Neuronal stem cell (in vitro differentiated cells): ENCODE measurements at regions not wholly inside any gene's neighbourhood (a gene's known extent, or its start where the extent isn't known, plus 50 kb on each side); places are given as distances from the start of the nearest gene placed in this dataset.
"Not testable (repeated sequence)": the region's sequence is repeated elsewhere in the genome, so short reads cannot be mapped to it uniquely, and the experiment has no call there.

Source experiments
- DNase-seq: peaks from one replicate; pipeline ENCODE4 v3.0.0-alpha.2; 2013; ENCODE audit warnings: low spot score
- H2AFZ ChIP-seq: one replicate; pipeline ENCODE4 v1.6.1; 2013; ENCODE audit warnings: mild to moderate bottlenecking, low read length, inconsistent platforms
- H2AK5ac ChIP-seq: 2 replicates; pipeline ENCODE4 v1.6.1; 2013; ENCODE audit warnings: low read depth, mild to moderate bottlenecking, inconsistent platforms, low read length, moderate library complexity, mixed read lengths
- H2BK120ac ChIP-seq: 2 replicates; pipeline ENCODE4 v1.6.1; 2013; ENCODE audit warnings: low read depth, mild to moderate bottlenecking, inconsistent platforms, low read length, moderate library complexity, mixed read lengths
- H2BK12ac ChIP-seq: one replicate; pipeline ENCODE4 v1.6.1; 2013; ENCODE audit warnings: low read length, inconsistent platforms
- H2BK15ac ChIP-seq: 2 replicates; pipeline ENCODE4 v1.6.1; 2013; ENCODE audit warnings: mild to moderate bottlenecking, low read length, inconsistent platforms, mixed read lengths
- H2BK5ac ChIP-seq: one replicate; pipeline ENCODE4 v1.6.1; 2013; ENCODE audit warnings: inconsistent platforms, mild to moderate bottlenecking, low read length, moderate library complexity
- H3K14ac ChIP-seq: one replicate; pipeline ENCODE4 v1.6.1; 2013; ENCODE audit warnings: low read length, inconsistent platforms
- H3K18ac ChIP-seq: 2 replicates; pipeline ENCODE4 v1.6.1; 2013; ENCODE audit warnings: low read length, inconsistent platforms
- H3K23ac ChIP-seq: 2 replicates; pipeline ENCODE4 v1.6.1; 2013; ENCODE audit warnings: low read depth, mild to moderate bottlenecking, mixed read lengths, low read length, inconsistent platforms; ENCODE audit not compliant: poor library complexity
- H3K27ac ChIP-seq: replicated peaks from 3 replicates; pipeline ENCODE4 v1.5.1; 2013; ENCODE audit warnings: low read length, inconsistent platforms
- H3K27me3 ChIP-seq, 3 experiments: 2 replicates each; pipeline ENCODE4 v1.6.1; 2013; ENCODE audit warnings: low read length in 3 of 3, mild to moderate bottlenecking in 2 of 3, inconsistent platforms in 1 of 3, low read depth in 1 of 3, mixed read lengths in 1 of 3, moderate library complexity in 1 of 3; ENCODE audit not compliant: control insufficient read depth in 3 of 3, insufficient read depth in 3 of 3
- H3K36me3 ChIP-seq, 2 donors: replicated peaks in 1 of 2; 2 replicates each; pipeline ENCODE4 v1.6.1; 2013; ENCODE audit warnings: low read length in 2 of 2; ENCODE audit not compliant: control insufficient read depth in 2 of 2, insufficient read depth in 2 of 2
- H3K4ac ChIP-seq: 2 replicates; pipeline ENCODE4 v1.6.1; 2013; ENCODE audit warnings: inconsistent platforms, mild to moderate bottlenecking, low read length, moderate library complexity
- H3K4me1 ChIP-seq, 2 donors: 1 replicate in 1 of 2; 2 replicates in 1 of 2; pipeline ENCODE4 v1.6.1; 2013; ENCODE audit warnings: low read length in 2 of 2, low read depth in 1 of 2; ENCODE audit not compliant: control insufficient read depth in 2 of 2, insufficient read depth in 1 of 2
- H3K4me2 ChIP-seq: one replicate; pipeline ENCODE4 v1.6.1; 2013; ENCODE audit warnings: mild to moderate bottlenecking, low read length, inconsistent platforms; ENCODE audit not compliant: insufficient read depth, poor library complexity, severe bottlenecking
- H3K4me3 ChIP-seq, 2 donors: 2 replicates each; pipeline ENCODE4 v1.5.1; 2013; ENCODE audit warnings: low read length in 2 of 2, mild to moderate bottlenecking in 2 of 2, inconsistent platforms in 1 of 2, moderate library complexity in 1 of 2
- H3K79me1 ChIP-seq: one replicate; pipeline ENCODE4 v1.6.1; 2013; ENCODE audit warnings: low read depth, mild to moderate bottlenecking, inconsistent platforms, low read length, moderate library complexity
- H3K9ac ChIP-seq: one replicate; pipeline ENCODE4 v1.6.1; 2013; ENCODE audit warnings: mild to moderate bottlenecking, low read depth, low read length, inconsistent platforms; ENCODE audit not compliant: poor library complexity
- H3K9me3 ChIP-seq, 2 donors: replicated peaks in 1 of 2; 2 replicates each; pipeline versions ENCODE3 to v1.6.1; 2013; ENCODE audit warnings: low read length in 2 of 2, mild to moderate bottlenecking in 2 of 2, inconsistent platforms in 1 of 2, low read depth in 1 of 2, mixed read lengths in 1 of 2, moderate library complexity in 1 of 2; ENCODE audit not compliant: control insufficient read depth in 2 of 2, insufficient read depth in 1 of 2
- H4K8ac ChIP-seq: one replicate; pipeline ENCODE4 v1.6.1; 2013; ENCODE audit warnings: low read depth, mild to moderate bottlenecking, inconsistent platforms, low read length, moderate library complexity
- H4K91ac ChIP-seq: one replicate; pipeline ENCODE4 v1.6.1; 2013; ENCODE audit warnings: low read length, low read depth, mild to moderate bottlenecking, inconsistent platforms; ENCODE audit not compliant: poor library complexity
- WGBS, 2 donors: extraction: QIAGEN DNeasy Blood & Tissue Kit; methylation state at CpG; one replicate each; pipeline ENCODE4 v1.1.7; 2013; ENCODE audit warnings: missing lambda C conversion rate in 2 of 2, mixed read lengths in 1 of 2; ENCODE audit not compliant: insufficient read length in 2 of 2, insufficient replicate concordance in 1 of 2; ENCODE audit errors: extremely low coverage in 2 of 2; 5-methylcytosine and 5-hydroxymethylcytosine counted together

DNA sequence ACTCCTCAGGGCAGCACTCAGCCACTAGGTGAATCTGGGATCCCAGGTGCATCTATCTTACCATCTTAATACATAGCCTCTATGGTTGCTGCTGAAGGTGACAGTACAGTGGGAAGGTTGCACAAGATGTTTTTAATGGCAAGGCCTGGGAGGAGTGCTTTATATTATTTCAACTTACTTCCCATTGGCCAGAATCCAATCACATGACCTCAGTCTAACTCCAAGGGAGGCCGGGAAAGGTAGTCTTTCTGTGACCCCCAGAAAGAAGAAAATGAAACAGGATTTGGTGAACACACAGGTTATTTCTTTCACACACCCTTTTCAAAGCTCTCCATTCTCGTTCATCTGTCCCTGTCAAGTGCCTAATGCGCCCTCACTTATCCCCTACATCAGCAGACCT is 189.1 kb upstream of the ATP6AP2 start:
- no peak overlapping the region for H3K23ac ChIP-seq
- no peaks in the 10 kb centered on the region for H3K4me1 ChIP-seq
- no peaks in the 10 kb centered on the region for H3K27me3 ChIP-seq
- H2BK5ac ChIP-seq, result no peak overlapping the region
- H3K36me3 ChIP-seq, result no peaks in the 10 kb centered on the region
- no peak overlapping the region for H2BK120ac ChIP-seq
- H3K18ac ChIP-seq, result no peak overlapping the region
- H2BK15ac ChIP-seq, result no peak overlapping the region
- no peak overlapping the region for H2BK12ac ChIP-seq
- no peak overlapping the region for H2AFZ ChIP-seq
- H3K4me2 ChIP-seq, result no peak overlapping the region
- no peak overlapping the region for H3K9ac ChIP-seq
- no peak overlapping the region for H2AK5ac ChIP-seq
- no CpG with 5 or more reads among the region's 3 CpGs for WGBS, 2 donors
- DNase-seq, result no peak
- H3K4me3 ChIP-seq, result no peak overlapping the region
- no peak overlapping the region for H4K8ac ChIP-seq
- no peaks in the 10 kb centered on the region for H3K79me1 ChIP-seq
- no peak overlapping the region for H3K27ac ChIP-seq
- H3K9me3 ChIP-seq, result no peaks in the 10 kb centered on the region
- H3K4ac ChIP-seq, result no peak overlapping the region
- no peak overlapping the region for H4K91ac ChIP-seq
- H3K14ac ChIP-seq, result no peak overlapping the region

DNA sequence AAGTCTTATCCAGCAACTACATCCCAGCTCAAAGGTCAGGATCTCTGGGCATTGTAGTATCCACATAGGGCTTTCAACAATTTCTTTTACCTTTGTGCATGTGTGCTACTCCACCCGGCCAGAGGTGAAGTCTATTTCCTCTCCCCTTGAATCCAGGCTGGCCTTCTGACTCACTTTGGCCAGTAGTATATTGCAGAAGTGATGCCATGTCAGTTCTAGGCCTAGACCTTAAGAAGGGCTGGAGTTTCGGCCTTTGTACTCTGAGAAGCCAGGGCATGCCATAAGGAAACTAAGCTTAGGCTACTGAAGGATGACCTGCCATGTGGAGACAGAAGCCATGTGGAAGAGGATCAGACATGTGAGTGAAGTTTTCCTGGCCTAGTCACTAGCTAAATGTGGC is 191.2 kb upstream of the ATP6AP2 start:
- Histone ChIP-seq H3K9me3 (no peaks in the 10 kb centered on the region), H3K4ac (no peak overlapping the region), H2BK5ac (no peak overlapping the region), H3K18ac (no peak overlapping the region), H3K4me3 (no peak overlapping the region), H4K8ac (no peak overlapping the region), H3K4me1 (no peaks in the 10 kb centered on the region), H3K9ac (no peak overlapping the region), H4K91ac (no peak overlapping the region), H2BK12ac (no peak overlapping the region), H2AK5ac (no peak overlapping the region), H3K79me1 (no peaks in the 10 kb centered on the region), H2BK120ac (no peak overlapping the region), H3K14ac (no peak overlapping the region), H2AFZ (no peak overlapping the region), H3K27ac (no peak overlapping the region), H2BK15ac (no peak overlapping the region), H3K27me3 (no peaks in the 10 kb centered on the region), H3K36me3 (no peaks in the 10 kb centered on the region), H3K4me2 (no peak overlapping the region), H3K23ac (no peak overlapping the region)
- DNase-seq, result no peak
- no CpG with 5 or more reads among the region's 2 CpGs for WGBS, 2 donors

DNA sequence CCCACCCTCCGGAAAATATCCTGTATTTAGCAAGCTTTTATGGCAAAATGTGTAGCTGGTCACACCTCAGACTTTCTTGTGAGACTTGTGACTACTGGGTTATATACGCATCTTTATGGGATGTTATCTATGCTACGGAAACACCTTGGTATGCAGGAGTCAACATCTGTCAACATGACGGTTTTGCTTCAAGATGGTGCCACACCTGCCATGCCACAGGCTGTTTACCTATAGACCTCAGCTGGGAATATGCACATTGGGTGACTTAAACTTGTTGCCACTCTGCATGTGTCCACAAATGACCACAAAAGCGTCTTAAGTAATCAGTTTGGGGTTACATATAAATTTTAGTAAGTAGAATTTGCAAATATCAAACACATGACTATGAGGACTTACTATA is 192.3 kb upstream of the ATP6AP2 start:
- no CpG with 5 or more reads among the region's 5 CpGs for WGBS, 2 donors
- Histone ChIP-seq H2BK5ac (no peak overlapping the region), H3K14ac (no peak overlapping the region), H3K4me1 (no peaks in the 10 kb centered on the region), H4K8ac (no peak overlapping the region), H3K9me3 (no peaks in the 10 kb centered on the region), H3K4me2 (no peak overlapping the region), H3K9ac (no peak overlapping the region), H3K4ac (no peak overlapping the region), H2BK120ac (no peak overlapping the region), H4K91ac (no peak overlapping the region), H2BK15ac (no peak overlapping the region), H2BK12ac (no peak overlapping the region), H3K27ac (no peak overlapping the region), H3K18ac (no peak overlapping the region), H3K79me1 (no peaks in the 10 kb centered on the region), H3K4me3 (no peak overlapping the region), H3K36me3 (no peaks in the 10 kb centered on the region), H2AK5ac (no peak overlapping the region), H2AFZ (no peak overlapping the region), H3K27me3 (no peaks in the 10 kb centered on the region), H3K23ac (no peak overlapping the region)
- DNase-seq, result no peak

DNA sequence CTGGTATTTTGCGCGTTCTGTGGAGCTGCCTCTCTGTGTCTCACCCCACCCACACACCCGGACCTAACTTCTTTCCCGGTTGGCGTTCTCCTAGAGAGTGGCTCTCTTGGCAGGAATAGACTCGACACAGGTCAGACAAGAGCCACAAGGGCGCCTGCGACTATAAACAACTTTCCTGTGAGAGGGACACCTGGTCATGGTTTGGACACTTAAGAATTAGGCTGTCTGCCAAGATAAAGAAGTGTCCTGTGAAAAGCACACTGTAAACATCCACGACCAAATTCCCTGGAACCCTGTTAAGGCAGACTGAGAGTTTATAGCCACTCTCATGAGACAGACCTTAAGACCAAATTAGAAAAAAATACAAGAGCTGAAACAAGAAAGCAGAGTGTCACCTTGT is 192.9 kb upstream of the ATP6AP2 start:
- not testable (repeated sequence) for H3K18ac ChIP-seq, H4K8ac ChIP-seq, H2AK5ac ChIP-seq, H3K4me2 ChIP-seq, H3K4ac ChIP-seq, H3K9me3 ChIP-seq, H3K27me3 ChIP-seq, H3K4me1 ChIP-seq, H2BK5ac ChIP-seq, H2AFZ ChIP-seq, H2BK12ac ChIP-seq, H3K79me1 ChIP-seq, H3K4me3 ChIP-seq, H3K36me3 ChIP-seq, DNase-seq, H3K14ac ChIP-seq, H2BK120ac ChIP-seq, H3K9ac ChIP-seq, H3K27ac ChIP-seq, H2BK15ac ChIP-seq, H4K91ac ChIP-seq, H3K23ac ChIP-seq
- no CpG with 5 or more reads among the region's 9 CpGs for WGBS, 2 donors
